ENCODE measurements at regions not wholly inside any gene's neighbourhood (a gene's known extent, or its start where the extent isn't known, plus 50 kb on each side); places are given as distances from the start of the nearest gene placed in this dataset. TPM values are rescaled to one million over a fixed set of nuclear protein-coding genes. Genes with fewer than 3 reads are reported as not detected.
"Not testable (repeated sequence)": the region's sequence is repeated elsewhere in the genome, so short reads cannot be mapped to it uniquely, and the experiment has no call there.

GRCh38 chr4:87716371-87717265 lies 66.5 kb downstream of the DMP1 start:
- peak; percentile 24 for DNase-seq

- no peak for DNase-seq
Observed at GRCh38 chr4:87717276-87718031, 67.4 kb downstream of the DMP1 start.

GRCh38 chr4:87718217-87718835 lies 68.2 kb downstream of the DMP1 start:
- no peak for DNase-seq

GRCh38 chr4:87720094-87720691 lies 70.1 kb downstream of the DMP1 start:
- DNase-seq: no peak

GRCh38 chr4:87725287-87725686 lies 74.1 kb upstream of the IBSP start:
- not testable (repeated sequence) for DNase-seq

GRCh38 chr4:87732033-87732765 lies 67.2 kb upstream of the IBSP start:
- DNase-seq: no peak

GRCh38 chr4:87734084-87734483 lies 65.3 kb upstream of the IBSP start:
- DNase-seq: no peak

GRCh38 chr4:87734936-87735335 lies 64.4 kb upstream of the IBSP start:
- no peak for DNase-seq

GRCh38 chr4:87738483-87738882 lies 60.9 kb upstream of the IBSP start:
- DNase-seq: no peak

GRCh38 chr4:87739494-87739893 lies 59.9 kb upstream of the IBSP start:
- DNase-seq: no peak

GRCh38 chr4:87745064-87745807 lies 54.1 kb upstream of the IBSP start:
- no peak for DNase-seq

GRCh38 chr4:87746001-87746400 lies 53.4 kb upstream of the IBSP start:
- no peak for DNase-seq

Small RNA genes in the stretch of these regions (small RNA-seq; reads per million reads assigned to genes)
- gene RF00019 (ENCODE audit: low replicate concordance): not detected

Data from tongue (tissue), 2 donors.